Psoas muscle (tissue), 7 donors: ENCODE measurements at regions not wholly inside any gene's neighbourhood (a gene's known extent, or its start where the extent isn't known, plus 50 kb on each side); places are given as distances from the start of the nearest gene placed in this dataset.
"Not testable (repeated sequence)": the region's sequence is repeated elsewhere in the genome, so short reads cannot be mapped to it uniquely, and the experiment has no call there.

Experiments
- ATAC-seq, 4 donors: fragments of 200-7000 bp; cut with Tn5 transposase; one replicate each; pipeline ENCODE4 v1.9.1; 2020; ENCODE audit warnings: moderate library complexity in 3 of 4, mild to moderate bottlenecking in 2 of 4
- DNase-seq, 2 donors: peaks; one replicate each; pipeline ENCODE4 v3.0.0-alpha.2; 2020
- H3K27ac ChIP-seq: fragments of 200-600 bp; one replicate; pipeline ENCODE4 v1.8.0; 2022
- H3K27me3 ChIP-seq, 3 donors: fragments of 200-600 bp in 1 of 3; one replicate each; pipeline versions ENCODE4 v1.6.1 to v1.8.0; 2013 to 2022; ENCODE audit warnings: low read length in 2 of 3, mild to moderate bottlenecking in 2 of 3, moderate library complexity in 1 of 3; ENCODE audit not compliant: insufficient read depth in 3 of 3
- H3K36me3 ChIP-seq, 2 donors: fragments of 200-600 bp in 1 of 2; one replicate each; pipeline versions ENCODE4 v1.6.1 to v1.8.0; 2013 to 2022; ENCODE audit warnings: low read depth in 1 of 2, mild to moderate bottlenecking in 1 of 2, moderate library complexity in 1 of 2; ENCODE audit not compliant: insufficient read depth in 1 of 2
- H3K4me1 ChIP-seq: fragments of 200-600 bp; one replicate; pipeline ENCODE4 v1.8.0; 2022
- H3K4me3 ChIP-seq: fragments of 200-600 bp; one replicate; pipeline ENCODE4 v1.8.0; 2022; ENCODE audit warnings: mild to moderate bottlenecking
- H3K9me3 ChIP-seq: fragments of 200-600 bp; one replicate; pipeline ENCODE4 v1.8.0; 2022
- CTCF ChIP-seq: fragments of 200-600 bp; IDR thresholded peaks from one replicate; pipeline ENCODE4 v1.8.0; 2022; ENCODE audit warnings: antibody characterized with exemption
- WGBS, 3 donors: extraction: QIAGEN DNeasy Blood & Tissue Kit; methylation state at CpG; one replicate each; pipeline versions ENCODE4 v1.1.6 to v1.1.7; 2013; 5-methylcytosine and 5-hydroxymethylcytosine counted together
- intact Hi-C, 2 donors: fragments of 100-400 bp; cut with DNase I; formaldehyde crosslinking; loops; one replicate each; pipeline versions ENCODE4 v1.11.0 to v1.14.2; 2022
- donor health status: healthy with polysubstance abuse.
- donor health status: DM: no; HTN: no; CAD: no; lungs with moderate emphysema.
- donor health status: Bipolar disorder and iron deficiency.
- donor health status: healthy.
- donor health status: DM: yes; HTN: yes; CAD: no.
- donor health status: DM: no; HTN: no; CAD: no.
- donor health status: DM: yes; HTN: yes; CAD: no.

GRCh38 chr10:109327266-109327665 is 596.0 kb downstream of the XPNPEP1 start:
- Histone ChIP-seq H3K9me3 (no peaks in the 10 kb centered on the region), H3K27me3 (no peaks in the 10 kb centered on the region), H3K4me3 (no peak overlapping the region), H3K4me1 (no peaks in the 10 kb centered on the region), H3K27ac (no peak overlapping the region), H3K36me3 (no peaks in the 10 kb centered on the region)
- no peak for TF ChIP-seq CTCF
- no peak for DNase-seq
- 84 to 89% (median 88%) methylated on average over 2 of the region's 2 CpGs for WGBS, 3 donors
- ATAC-seq: no peak
- intact Hi-C loops: no loop called here

- Histone ChIP-seq H3K4me1 (no peaks in the 10 kb centered on the region), H3K36me3 (no peaks in the 10 kb centered on the region), H3K27me3 (no peaks in the 10 kb centered on the region), H3K27ac (no peak overlapping the region), H3K4me3 (no peak overlapping the region), H3K9me3 (peaks cover 6% of the 10 kb centered on the region)
- intact Hi-C loops: no loop called here
- no peak for DNase-seq
- no peak for TF ChIP-seq CTCF
- WGBS, 3 donors: 90 to 95% (median 91%) methylated on average over 3 of the region's 3 CpGs
- no peak for ATAC-seq
Observed at GRCh38 chr10:109324721-109325120, 598.6 kb downstream of the XPNPEP1 start.

GRCh38 chr10:109317746-109318366 is 605.5 kb downstream of the XPNPEP1 start:
- DNase-seq (no peak), ATAC-seq (no peak)
- Histone ChIP-seq H3K36me3 (no peaks in the 10 kb centered on the region), H3K4me3 (no peak overlapping the region), H3K4me1 (no peaks in the 10 kb centered on the region), H3K27me3 (no peaks in the 10 kb centered on the region), H3K27ac (no peak overlapping the region), H3K9me3 (peaks cover 6% of the 10 kb centered on the region)
- intact Hi-C loops: no loop called here
- no peak for TF ChIP-seq CTCF
- 16 to 37% (median 21%) methylated on average over 3 of the region's 3 CpGs for WGBS, 3 donors

- H3K9me3 ChIP-seq, H3K27me3 ChIP-seq, DNase-seq, H3K36me3 ChIP-seq, ATAC-seq, H3K4me3 ChIP-seq, H3K27ac ChIP-seq, H3K4me1 ChIP-seq, intact Hi-C loops: not testable (repeated sequence)
- 15 to 33% (median 18%) methylated on average over 3 of the region's 3 CpGs for WGBS, 3 donors
Observed at GRCh38 chr10:109314016-109314415, 609.3 kb downstream of the XPNPEP1 start.

- H3K36me3 ChIP-seq, H3K27ac ChIP-seq, H3K9me3 ChIP-seq, intact Hi-C loops, DNase-seq, ATAC-seq, H3K4me3 ChIP-seq, H3K4me1 ChIP-seq, H3K27me3 ChIP-seq: not testable (repeated sequence)
- WGBS, 3 donors: 83 to 91% (median 87%) methylated on average over 4 of the region's 4 CpGs
Observed at GRCh38 chr10:109312555-109312954, 610.8 kb downstream of the XPNPEP1 start.

GRCh38 chr10:109308971-109309370 is 614.3 kb downstream of the XPNPEP1 start:
- ATAC-seq (no peak), DNase-seq (no peak)
- TF ChIP-seq CTCF: no peak
- no peak overlapping the region for H3K4me3 ChIP-seq
- no peaks in the 10 kb centered on the region for H3K36me3 ChIP-seq
- WGBS, 3 donors: 49 to 55% (median 54%) methylated on average over 6 of the region's 6 CpGs
- H3K27me3 ChIP-seq: no peaks in the 10 kb centered on the region
- no peak overlapping the region for H3K27ac ChIP-seq
- intact Hi-C loops: no loop called here
- no peaks in the 10 kb centered on the region for H3K9me3 ChIP-seq
- H3K4me1 ChIP-seq: no peaks in the 10 kb centered on the region

GRCh38 chr10:109307102-109307501 is 616.2 kb downstream of the XPNPEP1 start:
- H3K4me3 ChIP-seq, H3K27me3 ChIP-seq, intact Hi-C loops, DNase-seq, H3K4me1 ChIP-seq, H3K36me3 ChIP-seq, H3K27ac ChIP-seq, ATAC-seq, H3K9me3 ChIP-seq: not testable (repeated sequence)
- 74 to 79% (median 76%) methylated on average over 5 of the region's 5 CpGs for WGBS, 3 donors
